Body of pancreas (tissue), 4 donors: ENCODE measurements at regions not wholly inside any gene's neighbourhood (a gene's known extent, or its start where the extent isn't known, plus 50 kb on each side); places are given as distances from the start of the nearest gene placed in this dataset.

Experiments
- POLR2A ChIP-seq, 3 donors: fragments of 450-650 bp; IDR thresholded peaks; one replicate each; pipeline ENCODE4 v1.6.1; 2016; ENCODE audit warnings: antibody characterized with exemption in 3 of 3, mild to moderate bottlenecking in 2 of 3
- TF ChIP-seq, protein P1 (sequence below), 7 experiments: fragments of 450-650 bp in 4 of 7; fragments of 200-600 bp in 3 of 7; sonication (generic) in 3 of 7; IDR thresholded peaks; one replicate each; pipeline ENCODE4 v1.5.1; 2016 to 2019; ENCODE audit warnings: antibody characterized with exemption in 7 of 7

DNA sequence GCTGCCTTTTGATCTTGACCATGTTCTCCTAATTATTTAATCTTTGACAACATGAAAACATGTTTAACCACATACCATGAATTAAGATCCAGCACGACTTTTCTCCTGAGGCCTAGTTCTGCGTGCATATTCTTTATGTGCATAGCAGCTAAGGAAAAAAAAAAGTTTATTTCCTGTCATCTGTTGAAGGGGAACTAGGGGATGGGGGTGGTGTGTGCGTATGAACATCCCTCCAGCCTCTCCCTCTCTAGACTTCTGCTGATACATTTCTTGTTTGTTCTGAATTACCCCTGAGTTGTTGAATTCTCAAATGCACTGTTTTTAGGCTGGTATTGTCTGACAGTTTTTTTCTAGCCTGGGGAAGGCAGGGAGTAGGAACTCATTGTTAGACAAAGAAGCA, 543.3 kb downstream of the FGF9 start:
- TF ChIP-seq, protein P1, sequence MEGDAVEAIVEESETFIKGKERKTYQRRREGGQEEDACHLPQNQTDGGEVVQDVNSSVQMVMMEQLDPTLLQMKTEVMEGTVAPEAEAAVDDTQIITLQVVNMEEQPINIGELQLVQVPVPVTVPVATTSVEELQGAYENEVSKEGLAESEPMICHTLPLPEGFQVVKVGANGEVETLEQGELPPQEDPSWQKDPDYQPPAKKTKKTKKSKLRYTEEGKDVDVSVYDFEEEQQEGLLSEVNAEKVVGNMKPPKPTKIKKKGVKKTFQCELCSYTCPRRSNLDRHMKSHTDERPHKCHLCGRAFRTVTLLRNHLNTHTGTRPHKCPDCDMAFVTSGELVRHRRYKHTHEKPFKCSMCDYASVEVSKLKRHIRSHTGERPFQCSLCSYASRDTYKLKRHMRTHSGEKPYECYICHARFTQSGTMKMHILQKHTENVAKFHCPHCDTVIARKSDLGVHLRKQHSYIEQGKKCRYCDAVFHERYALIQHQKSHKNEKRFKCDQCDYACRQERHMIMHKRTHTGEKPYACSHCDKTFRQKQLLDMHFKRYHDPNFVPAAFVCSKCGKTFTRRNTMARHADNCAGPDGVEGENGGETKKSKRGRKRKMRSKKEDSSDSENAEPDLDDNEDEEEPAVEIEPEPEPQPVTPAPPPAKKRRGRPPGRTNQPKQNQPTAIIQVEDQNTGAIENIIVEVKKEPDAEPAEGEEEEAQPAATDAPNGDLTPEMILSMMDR (IDR thresholded peaks at IDR 0.05), result no peak
- TF ChIP-seq POLR2A (IDR thresholded peaks at IDR 0.05), result no peak
